ENCODE measurements at regions not wholly inside any gene's neighbourhood (a gene's known extent, or its start where the extent isn't known, plus 50 kb on each side); places are given as distances from the start of the nearest gene placed in this dataset.

DNA sequence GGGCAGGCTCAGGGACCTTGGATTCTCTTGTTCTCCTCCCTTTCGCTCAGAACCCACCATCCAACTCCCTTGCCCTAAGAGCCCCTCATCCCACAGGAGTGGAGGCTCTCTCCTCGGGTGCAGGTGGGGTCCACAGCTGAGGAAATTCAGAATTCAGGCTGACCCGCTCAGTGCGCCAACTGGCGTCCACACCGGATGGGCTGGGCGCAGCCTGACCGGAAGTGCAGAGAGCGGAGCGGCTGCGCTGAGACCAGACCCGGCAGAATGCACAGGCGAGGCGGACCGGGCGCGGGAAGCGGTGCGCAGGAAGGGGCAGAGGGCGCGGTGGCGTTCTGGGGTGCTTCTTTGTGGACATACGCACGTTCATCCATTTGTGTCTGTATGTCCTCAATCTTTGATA, 210.4 kb upstream of the NDN start:
- Histone ChIP-seq H3K4me1 (no peaks in the 10 kb centered on the region), H3K36me3 (no peaks in the 10 kb centered on the region), H3K27me3 (no peaks in the 10 kb centered on the region), H3K27ac (no peak overlapping the region), H3K4me3 (no peak overlapping the region), H3K9ac (ENCODE audit: low read depth in 2 of 2, low read length in 2 of 2) (no peak overlapping the region), H3K9me3 (no peaks in the 10 kb centered on the region)
- TF ChIP-seq, protein P1, sequence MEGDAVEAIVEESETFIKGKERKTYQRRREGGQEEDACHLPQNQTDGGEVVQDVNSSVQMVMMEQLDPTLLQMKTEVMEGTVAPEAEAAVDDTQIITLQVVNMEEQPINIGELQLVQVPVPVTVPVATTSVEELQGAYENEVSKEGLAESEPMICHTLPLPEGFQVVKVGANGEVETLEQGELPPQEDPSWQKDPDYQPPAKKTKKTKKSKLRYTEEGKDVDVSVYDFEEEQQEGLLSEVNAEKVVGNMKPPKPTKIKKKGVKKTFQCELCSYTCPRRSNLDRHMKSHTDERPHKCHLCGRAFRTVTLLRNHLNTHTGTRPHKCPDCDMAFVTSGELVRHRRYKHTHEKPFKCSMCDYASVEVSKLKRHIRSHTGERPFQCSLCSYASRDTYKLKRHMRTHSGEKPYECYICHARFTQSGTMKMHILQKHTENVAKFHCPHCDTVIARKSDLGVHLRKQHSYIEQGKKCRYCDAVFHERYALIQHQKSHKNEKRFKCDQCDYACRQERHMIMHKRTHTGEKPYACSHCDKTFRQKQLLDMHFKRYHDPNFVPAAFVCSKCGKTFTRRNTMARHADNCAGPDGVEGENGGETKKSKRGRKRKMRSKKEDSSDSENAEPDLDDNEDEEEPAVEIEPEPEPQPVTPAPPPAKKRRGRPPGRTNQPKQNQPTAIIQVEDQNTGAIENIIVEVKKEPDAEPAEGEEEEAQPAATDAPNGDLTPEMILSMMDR (IDR thresholded peaks at IDR 0.05): no peak
- intact Hi-C loops (cut with DNase I): no loop called here
- no peak for DNase-seq

DNA sequence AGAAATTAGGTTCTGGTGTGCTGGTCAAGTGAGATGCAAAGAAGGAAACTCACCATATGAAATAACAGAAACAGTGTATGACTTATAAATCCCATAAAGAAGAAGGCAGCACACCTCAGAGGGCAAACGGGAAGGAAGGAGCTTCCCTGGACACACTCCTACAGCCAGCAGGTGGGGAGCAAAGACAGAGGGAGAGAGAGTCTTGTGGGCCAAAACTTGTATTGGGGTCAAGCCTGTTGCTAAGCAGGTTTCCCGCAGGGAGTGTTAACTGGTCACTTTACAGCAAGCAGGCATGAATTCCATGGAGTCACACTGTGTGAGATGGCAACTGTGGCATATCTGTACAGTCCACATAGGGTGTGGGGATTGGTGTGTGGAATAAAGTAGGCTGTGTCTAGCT, 222.9 kb upstream of the NDN start:
- H3K4me3 ChIP-seq: no peak overlapping the region
- no peaks in the 10 kb centered on the region for H3K36me3 ChIP-seq
- no peak overlapping the region for H3K9ac ChIP-seq (ENCODE audit: low read depth in 2 of 2, low read length in 2 of 2)
- H3K27me3 ChIP-seq: no peaks in the 10 kb centered on the region
- intact Hi-C loops (cut with DNase I): no loop called here
- no peak for DNase-seq
- no peaks in the 10 kb centered on the region for H3K4me1 ChIP-seq
- TF ChIP-seq, protein P1 (IDR thresholded peaks at IDR 0.05): no peak
- no peaks in the 10 kb centered on the region for H3K9me3 ChIP-seq
- H3K27ac ChIP-seq: no peak overlapping the region

DNA sequence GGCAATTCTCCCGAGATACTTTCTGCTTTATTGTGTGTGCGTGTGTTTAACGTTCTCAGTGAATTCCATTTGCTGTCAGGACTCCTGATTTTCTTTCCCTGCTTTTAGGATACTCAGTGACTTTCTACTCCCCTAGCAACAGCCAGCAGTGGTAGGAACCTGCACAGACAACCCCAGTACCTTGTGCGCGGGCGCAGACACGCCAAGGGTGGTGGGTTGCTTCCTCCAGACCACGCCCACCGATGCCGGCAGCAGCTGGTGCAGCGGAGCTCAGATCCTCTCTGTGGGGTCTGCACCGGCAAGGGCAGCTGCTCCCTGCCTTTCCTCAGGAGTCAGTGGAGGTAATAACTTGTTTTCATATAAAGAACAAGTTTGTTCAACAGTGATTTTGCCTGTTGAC, 225.1 kb upstream of the NDN start:
- intact Hi-C loops (cut with DNase I): no loop called here
- TF ChIP-seq, protein P1 (IDR thresholded peaks at IDR 0.05): no peak
- Histone ChIP-seq H3K9ac (ENCODE audit: low read depth in 2 of 2, low read length in 2 of 2) (no peak overlapping the region), H3K27ac (no peak overlapping the region), H3K4me3 (no peak overlapping the region), H3K9me3 (no peaks in the 10 kb centered on the region), H3K36me3 (no peaks in the 10 kb centered on the region), H3K27me3 (no peaks in the 10 kb centered on the region), H3K4me1 (no peaks in the 10 kb centered on the region)
- no peak for DNase-seq

DNA sequence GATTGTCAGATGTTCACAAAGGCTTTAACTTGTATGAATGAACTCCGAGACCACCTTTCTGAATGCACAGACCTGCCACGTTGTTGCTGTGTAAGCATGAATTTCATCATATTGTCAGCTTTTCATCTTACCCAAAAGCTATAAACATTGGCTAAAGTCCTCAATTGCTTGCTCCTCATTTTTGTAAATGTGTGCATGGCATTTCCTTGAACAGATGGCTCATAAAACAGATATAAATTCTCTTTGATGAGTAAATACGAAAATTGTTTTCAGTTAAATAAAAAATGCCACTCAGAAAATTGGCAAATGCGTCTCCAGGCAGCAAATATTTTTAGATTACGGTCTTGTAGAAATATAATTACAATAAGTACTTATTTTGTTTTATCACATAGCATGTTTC, 226.0 kb upstream of the NDN start:
- TF ChIP-seq, protein P1 (IDR thresholded peaks at IDR 0.05): no peak
- no peaks in the 10 kb centered on the region for H3K27me3 ChIP-seq
- intact Hi-C loops (cut with DNase I): no loop called here

DNA sequence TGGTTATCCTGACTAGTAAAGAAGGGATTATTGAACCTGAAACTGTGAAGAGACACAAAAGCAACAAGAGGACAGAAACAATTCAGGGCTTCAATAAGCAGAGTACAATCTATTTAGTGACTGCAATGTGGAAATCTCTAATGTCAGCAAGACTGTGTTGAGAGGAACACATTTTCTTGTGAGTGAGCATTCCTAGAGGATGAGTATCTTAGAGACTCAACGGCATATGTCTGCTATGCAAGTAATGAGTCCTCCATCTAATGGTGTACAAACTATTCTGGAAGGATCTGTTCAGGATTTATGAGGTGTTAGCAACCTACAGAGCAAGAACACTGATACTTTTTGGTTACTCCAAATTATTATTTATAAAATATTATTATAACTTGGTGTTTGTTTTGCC, 226.5 kb upstream of the NDN start:
- Histone ChIP-seq H3K4me3 (no peak overlapping the region), H3K9me3 (no peaks in the 10 kb centered on the region), H3K27me3 (no peaks in the 10 kb centered on the region), H3K27ac (no peak overlapping the region), H3K9ac (ENCODE audit: low read depth in 2 of 2, low read length in 2 of 2) (no peak overlapping the region), H3K4me1 (no peaks in the 10 kb centered on the region), H3K36me3 (no peaks in the 10 kb centered on the region)
- TF ChIP-seq, protein P1 (IDR thresholded peaks at IDR 0.05): no peak
- DNase-seq: no peak
- intact Hi-C loops (cut with DNase I): no loop called here

More for the DNA sequence above, 226.0 kb upstream of the NDN start:
- Histone ChIP-seq H3K27ac (no peak overlapping the region), H3K4me1 (no peaks in the 10 kb centered on the region), H3K9ac (ENCODE audit: low read depth in 2 of 2, low read length in 2 of 2) (no peak overlapping the region), H3K4me3 (no peak overlapping the region), H3K36me3 (no peaks in the 10 kb centered on the region), H3K9me3 (no peaks in the 10 kb centered on the region)
- DNase-seq: no peak

DNA sequence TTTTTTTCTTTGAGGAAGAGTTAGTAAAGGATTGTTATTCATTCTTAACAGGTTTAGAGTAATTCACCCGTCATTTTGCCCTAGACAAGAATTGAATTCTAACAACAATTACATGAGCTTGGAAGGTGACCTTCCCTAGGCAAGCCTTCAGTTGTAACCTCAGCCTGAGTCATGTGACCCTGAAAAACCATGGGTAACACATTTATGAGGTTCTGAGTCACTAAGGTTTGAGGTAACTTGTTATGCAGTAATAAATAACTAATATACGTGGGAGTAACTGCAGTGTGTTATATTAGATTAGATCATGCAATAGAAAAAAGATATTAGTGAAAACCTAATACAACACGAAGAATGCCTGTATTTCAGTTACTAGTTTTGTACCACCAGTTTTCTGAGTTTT, 237.6 kb upstream of the NDN start:
- TF ChIP-seq, protein P1 (IDR thresholded peaks at IDR 0.05): no peak
- intact Hi-C loops (cut with DNase I): no loop called here
- Histone ChIP-seq H3K36me3 (no peaks in the 10 kb centered on the region), H3K27me3 (no peaks in the 10 kb centered on the region), H3K4me3 (no peak overlapping the region), H3K27ac (no peak overlapping the region), H3K9me3 (no peaks in the 10 kb centered on the region), H3K4me1 (no peaks in the 10 kb centered on the region), H3K9ac (ENCODE audit: low read depth in 2 of 2, low read length in 2 of 2) (no peak overlapping the region)
- DNase-seq: no peak

Data from colonic mucosa (tissue), 4 donors.